Spleen (tissue), 11 donors: ENCODE measurements at regions not wholly inside any gene's neighbourhood (a gene's known extent, or its start where the extent isn't known, plus 50 kb on each side); places are given as distances from the start of the nearest gene placed in this dataset.

ENCODE experiments used
- DNase-seq: peaks from one replicate; pipeline ENCODE4 v3.0.0-alpha.2; 2020
- H3K27ac ChIP-seq, 8 donors: fragments of 200-600 bp; sonication (generic) in 7 of 8; 1 replicate in 4 of 8; 2 replicates in 4 of 8; pipeline versions ENCODE4 v1.5.0 to v1.8.0; 2016 to 2021; ENCODE audit warnings: inconsistent platforms in 4 of 8, mild to moderate bottlenecking in 4 of 8, moderate library complexity in 1 of 8
- H3K27me3 ChIP-seq, 7 donors: fragments of 200-600 bp; sonication (generic) in 6 of 7; replicated peaks in 1 of 7; 1 replicate in 4 of 7; 2 replicates in 3 of 7; pipeline versions ENCODE4 v1.5.0 to v1.8.0; 2016 to 2021; ENCODE audit warnings: inconsistent platforms in 3 of 7, mild to moderate bottlenecking in 1 of 7
- H3K36me3 ChIP-seq, 6 donors: fragments of 200-600 bp; sonication (generic) in 5 of 6; 1 replicate in 4 of 6; 2 replicates in 2 of 6; pipeline versions ENCODE4 v1.5.0 to v1.8.0; 2016 to 2021; ENCODE audit warnings: inconsistent platforms in 2 of 6
- H3K4me1 ChIP-seq, 6 donors: fragments of 200-600 bp; sonication (generic) in 5 of 6; 1 replicate in 3 of 6; 2 replicates in 3 of 6; pipeline versions ENCODE4 v1.5.0 to v1.8.0; 2016 to 2021; ENCODE audit warnings: inconsistent platforms in 3 of 6
- H3K4me3 ChIP-seq, 8 donors: fragments of 200-600 bp; sonication (generic) in 7 of 8; 1 replicate in 4 of 8; 2 replicates in 4 of 8; pipeline versions ENCODE4 v1.5.0 to v1.8.0; 2016 to 2021; ENCODE audit warnings: inconsistent platforms in 4 of 8, mild to moderate bottlenecking in 4 of 8, moderate library complexity in 2 of 8
- H3K9me3 ChIP-seq, 8 donors: fragments of 200-600 bp; sonication (generic) in 7 of 8; 1 replicate in 4 of 8; 2 replicates in 4 of 8; pipeline versions ENCODE4 v1.5.0 to v1.8.0; 2016 to 2021; ENCODE audit warnings: inconsistent platforms in 4 of 8
- CTCF ChIP-seq, 11 experiments: fragments of 200-600 bp in 7 of 11; fragments of 450-650 bp in 4 of 11; sonication (generic) in 4 of 11; IDR thresholded peaks in 8 of 11; conservative IDR thresholded peaks in 3 of 11; 1 replicate in 7 of 11; 2 replicates in 4 of 11; pipeline versions ENCODE4 v1.4.0 to v1.8.0; 2016 to 2021; ENCODE audit warnings: antibody characterized with exemption in 11 of 11, inconsistent platforms in 4 of 11, mild to moderate bottlenecking in 1 of 11
- POLR2A ChIP-seq, 3 donors: fragments of 450-650 bp; IDR thresholded peaks; one replicate each; pipeline ENCODE4 v1.5.1; 2017; ENCODE audit warnings: antibody characterized with exemption in 3 of 3, mild to moderate bottlenecking in 1 of 3
- POLR2AphosphoS5 ChIP-seq, 3 donors: sonication (generic); formaldehyde crosslinking; IDR thresholded peaks; one replicate each; pipeline ENCODE4 v1.5.1; 2017; ENCODE audit warnings: antibody characterized with exemption in 3 of 3
- WGBS, 5 donors: extraction: QIAGEN DNeasy Blood & Tissue Kit in 3 of 5; methylation state at CpG; one replicate each; pipeline versions ENCODE4 v1.1.5 to v1.1.7; 2013 to 2018; 5-methylcytosine and 5-hydroxymethylcytosine counted together
- intact Hi-C: fragments of 100-400 bp; cut with DNase I; formaldehyde crosslinking; loops from one replicate; pipeline ENCODE4 v1.15.0; 2023; ENCODE audit warnings: low total_unique reads
- donor health status: healthy with polysubstance abuse.
- donor health status: DM: no; HTN: no; CAD: no; lungs with moderate emphysema.
- donor health status: DM: no; HTN: no; CAD: no.
- donor health status: Bipolar disorder and iron deficiency.
- donor health status: healthy.
- donor health status: DM: no; HTN: no; CAD: no.
- donor health status: DM: yes; HTN: yes; CAD: no.

- Histone ChIP-seq H3K27ac (peak overlapping the region in 5 of 8 donors; percentile 13 to 65 (median 50)), H3K9me3 (peaks cover 0 to 12% (median 7%) of the 10 kb centered on the region in 8 donors), H3K4me1 (peaks cover 18 to 63% (median 37%) of the 10 kb centered on the region in 6 donors), H3K4me3 (peak overlapping the region in 1 of 8 donors; percentile 13), H3K27me3 (no peaks in the 10 kb centered on the region), H3K36me3 (no peaks in the 10 kb centered on the region)
- intact Hi-C loops: no loop called here
- WGBS, 5 donors: 54 to 60% (median 55%) methylated on average over 9 of the region's 9 CpGs
- DNase-seq: no peak
- TF ChIP-seq POLR2AphosphoS5 (IDR thresholded peaks at IDR 0.05): no peak
- TF ChIP-seq CTCF (IDR thresholded peaks at IDR 0.05 in 8 of 11, conservative IDR thresholded peaks at IDR 0.05 in 3 of 11): no peak
- TF ChIP-seq POLR2A (IDR thresholded peaks at IDR 0.05): no peak
These were observed 119.9 kb upstream of the NCOR2 start for GRCh38 chr12:124687174-124687902.

GRCh38 chr12:124686370-124687173 lies 119.2 kb upstream of the NCOR2 start:
- H3K36me3 ChIP-seq: no peaks in the 10 kb centered on the region
- peaks cover 21 to 70% (median 44%) of the 10 kb centered on the region in 6 donors for H3K4me1 ChIP-seq
- intact Hi-C loops: no loop called here
- no peaks in the 10 kb centered on the region for H3K27me3 ChIP-seq
- H3K9me3 ChIP-seq: peaks cover 0 to 4% (median 1%) of the 10 kb centered on the region in 8 donors
- TF ChIP-seq POLR2AphosphoS5 (IDR thresholded peaks at IDR 0.05) (no peak), POLR2A (IDR thresholded peaks at IDR 0.05) (no peak), CTCF (IDR thresholded peaks at IDR 0.05 in 8 of 11, conservative IDR thresholded peaks at IDR 0.05 in 3 of 11) (no peak)
- H3K27ac ChIP-seq: peak overlapping the region in 1 of 8 donors; percentile 65
- DNase-seq: no peak
- H3K4me3 ChIP-seq: no peak overlapping the region
- 75 to 93% (median 88%) methylated on average over 7 to 9 of the region's 9 CpGs for WGBS, 5 donors

- peak overlapping the region in 5 of 8 donors; percentile 36 to 63 (median 43) for H3K27ac ChIP-seq
- TF ChIP-seq POLR2AphosphoS5 (IDR thresholded peaks at IDR 0.05): no peak
- no peaks in the 10 kb centered on the region for H3K9me3 ChIP-seq
- 58 to 73% (median 64%) methylated on average over 18 of the region's 18 CpGs for WGBS, 5 donors
- H3K27me3 ChIP-seq: no peaks in the 10 kb centered on the region
- peaks cover 24 to 78% (median 49%) of the 10 kb centered on the region in 6 donors for H3K4me1 ChIP-seq
- H3K36me3 ChIP-seq: no peaks in the 10 kb centered on the region
- intact Hi-C loops: no loop called here
- no peak overlapping the region for H3K4me3 ChIP-seq
- DNase-seq: no peak
These were observed 118.4 kb upstream of the NCOR2 start for GRCh38 chr12:124685689-124686369.

DNA sequence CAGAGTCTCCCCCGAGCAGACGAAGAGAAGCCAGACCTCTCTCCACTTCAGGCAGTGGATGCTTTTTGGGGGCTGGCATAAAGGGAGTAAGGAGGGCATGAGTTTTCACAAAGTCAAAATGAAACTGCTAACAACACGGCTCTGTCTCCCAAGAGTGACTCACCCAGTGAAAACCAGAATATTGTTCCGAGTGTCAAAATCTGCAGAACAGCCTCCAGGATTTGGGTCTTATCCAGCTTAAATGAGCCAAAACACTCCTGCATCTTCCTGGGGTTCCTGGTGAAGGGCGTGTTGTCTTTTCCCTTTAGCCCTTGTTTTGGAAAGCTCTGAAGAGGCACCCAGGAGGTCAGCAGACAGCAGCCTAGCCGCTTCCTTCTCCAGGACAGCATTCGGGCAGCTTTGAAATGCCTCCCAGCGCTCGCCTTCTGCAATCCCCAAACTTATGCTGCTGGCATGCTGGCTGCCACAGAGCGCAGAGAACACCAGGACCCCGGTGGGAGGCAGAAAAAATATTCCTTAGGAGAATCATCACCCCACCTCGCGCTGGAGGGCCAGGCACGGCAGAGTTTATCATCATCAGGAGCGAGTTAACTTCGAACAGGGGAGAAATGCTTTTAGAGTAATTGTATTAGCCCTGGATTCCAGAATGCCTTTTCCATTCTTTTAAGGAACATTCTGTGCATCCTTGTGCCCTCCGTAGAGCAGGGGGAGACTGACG lies 117.7 kb upstream of the NCOR2 start:
- intact Hi-C loops: no loop called here
- Histone ChIP-seq H3K27me3 (no peaks in the 10 kb centered on the region), H3K4me1 (peaks cover 24 to 81% (median 49%) of the 10 kb centered on the region in 6 donors), H3K9me3 (no peaks in the 10 kb centered on the region), H3K27ac (peak overlapping the region in 5 of 8 donors; percentile 36 to 63 (median 43)), H3K36me3 (no peaks in the 10 kb centered on the region), H3K4me3 (no peak overlapping the region)
- no peak for DNase-seq
- 52 to 74% (median 65%) methylated on average over 18 of the region's 18 CpGs for WGBS, 5 donors
- TF ChIP-seq POLR2AphosphoS5 (IDR thresholded peaks at IDR 0.05): no peak
- TF ChIP-seq POLR2A (IDR thresholded peaks at IDR 0.05): no peak
- no peak for TF ChIP-seq CTCF (IDR thresholded peaks at IDR 0.05 in 8 of 11, conservative IDR thresholded peaks at IDR 0.05 in 3 of 11)
